HepG2 (cell line): ENCODE measurements at regions not wholly inside any gene's neighbourhood (a gene's known extent, or its start where the extent isn't known, plus 50 kb on each side); places are given as distances from the start of the nearest gene placed in this dataset.

ENCODE experiments used
- ATAC-seq: fragments of 200-7000 bp; cut with Tn5 transposase; 3 replicates; pipeline ENCODE4 v1.9.1; 2020; ENCODE audit warnings: mild to moderate bottlenecking, moderate library complexity
- BruUV-seq: library from RNA; stranded (reverse); fragments of 400-500 nt; replicated peaks from 2 replicates; lab custom pipeline; 2021; lab: Mats Ljungman, UMichigan
- CTCF ChIA-PET: fragments of 300-600 bp; formaldehyde crosslinking; extraction: SDS; loops from one replicate; lab custom pipeline; 2021; ENCODE audit warnings: low total read pairs, inconsistent platforms, low intra/inter-chr PET ratio; lab: Yijun Ruan, JAX
- POLR2A ChIA-PET: fragments of 350-600 bp; sonication (Branson Sonifier 250); formaldehyde crosslinking; loops from one replicate; lab custom pipeline; 2020; ENCODE audit warnings: antibody characterized with exemption, inconsistent platforms; lab: Yijun Ruan, JAX
- DNase-seq: peaks from one replicate; pipeline ENCODE4 v3.0.0-alpha.2; 2015; ENCODE audit warnings: low spot score
- FAIRE-seq: peaks from 3 replicates; lab custom pipeline; 2011; peaks lifted over from hg19 to GRCh38; lab: Jason Lieb, UNC
- H2AFZ ChIP-seq: one replicate; pipeline ENCODE4 v1.6.1; 2011; ENCODE audit warnings: low read length, inconsistent platforms
- H3K27ac ChIP-seq: fragments of 300-600 bp; 3 replicates; pipeline ENCODE4 v1.8.0; 2011; ENCODE audit warnings: mixed run types, mild to moderate bottlenecking, mixed read lengths, low read length, inconsistent platforms; ENCODE audit not compliant: insufficient read depth; ENCODE audit errors: extremely low read length
- H3K27me3 ChIP-seq, 2 experiments: fragments of 200-600 bp in 1 of 2; 2 replicates in 1 of 2; 3 replicates in 1 of 2; pipeline versions ENCODE4 v1.6.0 to v1.8.0; 2011; ENCODE audit warnings: low read length in 2 of 2, mild to moderate bottlenecking in 2 of 2, moderate library complexity in 2 of 2, inconsistent platforms in 1 of 2; ENCODE audit not compliant: insufficient read depth in 2 of 2, control insufficient read depth in 1 of 2
- H3K36me3 ChIP-seq, 2 experiments: fragments of 200-600 bp in 1 of 2; replicated peaks in 1 of 2; 2 replicates in 1 of 2; 3 replicates in 1 of 2; pipeline versions ENCODE4 v1.5.1 to v1.8.0; 2011; ENCODE audit warnings: low read length in 2 of 2, inconsistent platforms in 1 of 2; ENCODE audit not compliant: insufficient read depth in 2 of 2, control insufficient read depth in 1 of 2
- H3K4me1 ChIP-seq: 2 replicates; pipeline ENCODE4 v1.5.1; 2012; ENCODE audit warnings: low read length, inconsistent platforms; ENCODE audit not compliant: insufficient read depth
- H3K4me2 ChIP-seq: 2 replicates; pipeline ENCODE4 v1.6.0; 2011; ENCODE audit warnings: low read depth, low read length, inconsistent platforms
- H3K4me3 ChIP-seq, 3 experiments: fragments of 200-600 bp in 1 of 3; sonication (generic), shearing (Covaris generic) in 1 of 3; replicated peaks in 1 of 3; 2 replicates each; pipeline ENCODE4 v1.5.1; 2011 to 2016; ENCODE audit warnings: low read length in 3 of 3, inconsistent platforms in 2 of 3, low read depth in 2 of 3, mild to moderate bottlenecking in 2 of 3, control low read depth in 1 of 3, mixed read lengths in 1 of 3; ENCODE audit not compliant: insufficient read depth in 1 of 3
- H3K79me2 ChIP-seq: one replicate; pipeline ENCODE4 v1.6.1; 2011; ENCODE audit warnings: low read length, inconsistent platforms; ENCODE audit not compliant: insufficient read depth
- H3K9ac ChIP-seq: 2 replicates; pipeline ENCODE4 v1.6.0; 2011; ENCODE audit warnings: mild to moderate bottlenecking, low read depth, low read length, inconsistent platforms; ENCODE audit not compliant: insufficient read depth
- H3K9me3 ChIP-seq: 2 replicates; pipeline ENCODE4 v1.5.1; 2012; ENCODE audit warnings: mild to moderate bottlenecking, low read length
- H4K20me1 ChIP-seq: 2 replicates; pipeline ENCODE4 v1.6.0; 2011; ENCODE audit warnings: inconsistent platforms, mild to moderate bottlenecking, low read length, moderate library complexity; ENCODE audit not compliant: insufficient read depth
- MED8 ChIP-seq: sonication (generic); formaldehyde crosslinking; IDR thresholded peaks from 2 replicates; pipeline ENCODE4 v1.8.1; 2023; ENCODE audit warnings: mild to moderate bottlenecking, missing genetic modification reagents; ENCODE audit not compliant: insufficient replicate concordance
- NFE2 ChIP-seq: sonication (generic); formaldehyde crosslinking; IDR thresholded peaks from 2 replicates; pipeline ENCODE4 v1.4.0; 2020; ENCODE audit warnings: missing genetic modification reagents
- PRDM15 ChIP-seq: sonication (generic); formaldehyde crosslinking; IDR thresholded peaks from 2 replicates; pipeline ENCODE4 v1.4.0; 2020; ENCODE audit warnings: missing genetic modification reagents
- WGBS: methylation state at CpG from one replicate; pipeline ENCODE4 v1.1.6; 2017; ENCODE audit warnings: low lambda C conversion rate; 5-methylcytosine and 5-hydroxymethylcytosine counted together
- in situ Hi-C: cut with HindIII; loops from 2 replicates; pipeline ENCODE4 v1.10.0; 2017; ENCODE audit warnings: low pct_unique_long_range_greater_than_20kb; ENCODE audit not compliant: extremely low pct_ligation_motif_present
- intact Hi-C: fragments of 100-400 bp; cut with micrococcal nuclease; formaldehyde crosslinking; loops from one replicate; pipeline ENCODE4 v1.10.0; 2022; ENCODE audit not compliant: unreplicated experiment
- TF ChIP-seq, protein P1 (sequence below): sonication (generic); formaldehyde crosslinking; IDR thresholded peaks from 2 replicates; pipeline ENCODE4 v1.4.0; 2020; ENCODE audit warnings: low read depth, missing genetic modification reagents

DNA sequence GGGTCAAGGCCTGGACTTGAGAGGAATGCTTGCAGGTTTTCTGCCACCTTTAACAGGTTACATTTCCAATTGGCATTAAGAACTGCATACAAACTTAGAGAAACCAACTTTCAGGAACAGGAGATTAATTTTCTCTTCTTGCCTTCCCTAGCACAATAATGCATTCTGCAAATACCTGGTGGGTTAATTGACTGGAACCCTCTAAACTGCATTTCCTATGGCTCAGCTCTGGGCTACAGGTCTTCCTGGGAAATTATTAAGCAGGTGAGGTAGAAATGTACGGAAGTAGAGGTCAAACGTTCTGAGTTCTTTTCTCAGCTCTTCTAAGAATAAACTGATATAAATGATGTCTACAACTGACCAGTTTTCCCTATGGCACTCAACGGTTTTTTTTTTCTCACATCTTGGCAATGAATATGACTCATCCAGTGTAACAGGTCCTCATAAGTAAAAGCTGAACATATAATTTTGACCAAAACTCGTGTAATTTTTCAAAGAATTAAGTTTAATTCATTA is 144.9 kb upstream of the PELI2 start (continued):
- TF ChIP-seq, protein P1, sequence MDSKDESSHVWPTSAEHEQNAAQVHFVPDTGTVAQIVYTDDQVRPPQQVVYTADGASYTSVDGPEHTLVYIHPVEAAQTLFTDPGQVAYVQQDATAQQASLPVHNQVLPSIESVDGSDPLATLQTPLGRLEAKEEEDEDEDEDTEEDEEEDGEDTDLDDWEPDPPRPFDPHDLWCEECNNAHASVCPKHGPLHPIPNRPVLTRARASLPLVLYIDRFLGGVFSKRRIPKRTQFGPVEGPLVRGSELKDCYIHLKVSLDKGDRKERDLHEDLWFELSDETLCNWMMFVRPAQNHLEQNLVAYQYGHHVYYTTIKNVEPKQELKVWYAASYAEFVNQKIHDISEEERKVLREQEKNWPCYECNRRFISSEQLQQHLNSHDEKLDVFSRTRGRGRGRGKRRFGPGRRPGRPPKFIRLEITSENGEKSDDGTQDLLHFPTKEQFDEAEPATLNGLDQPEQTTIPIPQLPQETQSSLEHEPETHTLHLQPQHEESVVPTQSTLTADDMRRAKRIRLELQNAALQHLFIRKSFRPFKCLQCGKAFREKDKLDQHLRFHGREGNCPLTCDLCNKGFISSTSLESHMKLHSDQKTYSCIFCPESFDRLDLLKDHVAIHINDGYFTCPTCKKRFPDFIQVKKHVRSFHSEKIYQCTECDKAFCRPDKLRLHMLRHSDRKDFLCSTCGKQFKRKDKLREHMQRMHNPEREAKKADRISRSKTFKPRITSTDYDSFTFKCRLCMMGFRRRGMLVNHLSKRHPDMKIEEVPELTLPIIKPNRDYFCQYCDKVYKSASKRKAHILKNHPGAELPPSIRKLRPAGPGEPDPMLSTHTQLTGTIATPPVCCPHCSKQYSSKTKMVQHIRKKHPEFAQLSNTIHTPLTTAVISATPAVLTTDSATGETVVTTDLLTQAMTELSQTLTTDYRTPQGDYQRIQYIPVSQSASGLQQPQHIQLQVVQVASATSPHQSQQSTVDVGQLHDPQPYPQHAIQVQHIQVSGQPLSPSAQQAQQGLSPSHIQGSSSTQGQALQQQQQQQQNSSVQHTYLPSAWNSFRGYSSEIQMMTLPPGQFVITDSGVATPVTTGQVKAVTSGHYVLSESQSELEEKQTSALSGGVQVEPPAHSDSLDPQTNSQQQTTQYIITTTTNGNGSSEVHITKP (CRISPR knock-in tag) = no peak
- no peak for TF ChIP-seq PRDM15 (CRISPR knock-in tag)
- TF ChIP-seq NFE2 (CRISPR knock-in tag) = no peak
- TF ChIP-seq, all 625 proteins: peak for 0

- Histone ChIP-seq H2AFZ (no peak overlapping the region), H3K4me2 (no peak overlapping the region), H3K27me3 (no peaks in the 10 kb centered on the region), H3K36me3 (no peaks in the 10 kb centered on the region), H3K79me2 (no peaks in the 10 kb centered on the region), H3K27ac (no peak overlapping the region), H3K4me1 (no peaks in the 10 kb centered on the region), H3K9me3 (no peaks in the 10 kb centered on the region), H3K9ac (no peak overlapping the region), H3K4me3 (no peak overlapping the region), H4K20me1 (no peaks in the 10 kb centered on the region)
- no peak for FAIRE-seq
- intact Hi-C loops (no loop called here), in situ Hi-C loops (no loop called here)
- no TSS peak for BruUV-seq
- CTCF ChIA-PET = no interaction called here
- DNase-seq = no peak
- no peak for ATAC-seq
- no peak for TF ChIP-seq MED8 (CRISPR knock-in tag)
- WGBS = 0% methylated on average over 3 of the region's 3 CpGs
- POLR2A ChIA-PET = no interaction called here
These were observed 144.1 kb upstream of the PELI2 start for GRCh38 chr14:55973911-55974630.
